Type B pancreatic cell (in vitro differentiated cells): ENCODE measurements at regions not wholly inside any gene's neighbourhood (a gene's known extent, or its start where the extent isn't known, plus 50 kb on each side); places are given as distances from the start of the nearest gene placed in this dataset.

Experiments used
- DNase-seq: peaks from one replicate; pipeline ENCODE4 v3.0.0; 2021; ENCODE audit warnings: mixed read lengths; ENCODE audit not compliant: unreplicated experiment; ENCODE audit errors: extremely low spot score
- H3K27ac Mint-ChIP-seq: 2 replicates; pipeline ENCODE4 v1.8.0; 2021; ENCODE audit warnings: mild to moderate bottlenecking, mixed read lengths
- H3K27me3 Mint-ChIP-seq: 2 replicates; pipeline ENCODE4 v1.8.0; 2021; ENCODE audit warnings: mixed read lengths
- H3K36me3 Mint-ChIP-seq: 2 replicates; pipeline ENCODE4 v1.8.0; 2021; ENCODE audit warnings: mixed read lengths
- H3K4me1 Mint-ChIP-seq: one replicate; pipeline ENCODE4 v1.8.0; 2021; ENCODE audit warnings: mixed read lengths; ENCODE audit not compliant: unreplicated experiment
- H3K4me3 Mint-ChIP-seq: 2 replicates; pipeline ENCODE4 v1.8.0; 2021; ENCODE audit warnings: mild to moderate bottlenecking, mixed read lengths
- H3K9me3 Mint-ChIP-seq: 2 replicates; pipeline ENCODE4 v1.8.0; 2021; ENCODE audit warnings: mixed read lengths
- CTCF ChIP-seq: fragments of 200-600 bp; sonication (generic); conservative IDR thresholded peaks from 2 replicates; pipeline ENCODE4 v1.5.0; 2021; ENCODE audit warnings: antibody characterized with exemption, mild to moderate bottlenecking

- no peak overlapping the region for H3K27ac Mint-ChIP-seq
- peaks cover 38% of the 10 kb centered on the region for H3K4me1 Mint-ChIP-seq
- DNase-seq: no peak
- H3K4me3 Mint-ChIP-seq: no peak overlapping the region
- no peaks in the 10 kb centered on the region for H3K36me3 Mint-ChIP-seq
- H3K27me3 Mint-ChIP-seq: peaks cover 3% of the 10 kb centered on the region
- TF ChIP-seq CTCF: no peak
- H3K9me3 Mint-ChIP-seq: peaks cover 9% of the 10 kb centered on the region
Observed at GRCh38 chr14:85315290-85315689, 214.7 kb upstream of the FLRT2 start.

GRCh38 chr14:85315733-85316290, 214.1 kb upstream of the FLRT2 start:
- peak overlapping the region; percentile 10 for H3K4me3 Mint-ChIP-seq
- H3K36me3 Mint-ChIP-seq: no peaks in the 10 kb centered on the region
- no peak overlapping the region for H3K27ac Mint-ChIP-seq
- peaks cover 3% of the 10 kb centered on the region for H3K27me3 Mint-ChIP-seq
- peaks cover 38% of the 10 kb centered on the region for H3K4me1 Mint-ChIP-seq
- TF ChIP-seq CTCF: no peak
- no peak for DNase-seq
- peaks cover 9% of the 10 kb centered on the region for H3K9me3 Mint-ChIP-seq

- Mint-ChIP-seq H3K27me3 (no peaks in the 10 kb centered on the region), H3K9me3 (no peaks in the 10 kb centered on the region), H3K36me3 (no peaks in the 10 kb centered on the region), H3K4me3 (no peak overlapping the region), H3K27ac (peak overlapping the region; percentile 48), H3K4me1 (peaks cover 38% of the 10 kb centered on the region)
- DNase-seq: no peak
- no peak for TF ChIP-seq CTCF
Observed at GRCh38 chr14:85316701-85317410, 213.1 kb upstream of the FLRT2 start.

GRCh38 chr14:85317491-85318021, 212.4 kb upstream of the FLRT2 start:
- Mint-ChIP-seq H3K9me3 (no peaks in the 10 kb centered on the region), H3K27ac (no peak overlapping the region), H3K27me3 (peaks cover 3% of the 10 kb centered on the region), H3K4me3 (no peak overlapping the region), H3K4me1 (peaks cover 38% of the 10 kb centered on the region), H3K36me3 (no peaks in the 10 kb centered on the region)
- no peak for DNase-seq
- no peak for TF ChIP-seq CTCF

GRCh38 chr14:85319101-85319500, 210.8 kb upstream of the FLRT2 start:
- Mint-ChIP-seq H3K27me3 (peaks cover 5% of the 10 kb centered on the region), H3K9me3 (no peaks in the 10 kb centered on the region), H3K36me3 (no peaks in the 10 kb centered on the region), H3K4me1 (peaks cover 37% of the 10 kb centered on the region), H3K4me3 (no peak overlapping the region), H3K27ac (no peak overlapping the region)
- no peak for TF ChIP-seq CTCF
- no peak for DNase-seq
